Cardiac fibroblast (primary cell): ENCODE measurements at regions not wholly inside any gene's neighbourhood (a gene's known extent, or its start where the extent isn't known, plus 50 kb on each side); places are given as distances from the start of the nearest gene placed in this dataset.
"Not testable (repeated sequence)": the region's sequence is repeated elsewhere in the genome, so short reads cannot be mapped to it uniquely, and the experiment has no call there.

Source experiments
- DNase-seq, 2 donors: peaks; one replicate each; pipeline versions ENCODE4 v3.0.0 to v3.0.0-alpha.2; 2010; ENCODE audit warnings: low read depth in 2 of 2
- H3K4me3 ChIP-seq, 2 donors: replicated peaks in 1 of 2; 1 replicate in 1 of 2; 2 replicates in 1 of 2; pipeline ENCODE4 v1.5.1; 2011; ENCODE audit warnings: low read depth in 2 of 2, low read length in 2 of 2, mild to moderate bottlenecking in 2 of 2, moderate library complexity in 1 of 2
- CTCF ChIP-seq: IDR thresholded peaks from one replicate; pipeline ENCODE4 v1.5.1; 2011; ENCODE audit warnings: low read depth, mild to moderate bottlenecking, low read length, inconsistent platforms

DNA sequence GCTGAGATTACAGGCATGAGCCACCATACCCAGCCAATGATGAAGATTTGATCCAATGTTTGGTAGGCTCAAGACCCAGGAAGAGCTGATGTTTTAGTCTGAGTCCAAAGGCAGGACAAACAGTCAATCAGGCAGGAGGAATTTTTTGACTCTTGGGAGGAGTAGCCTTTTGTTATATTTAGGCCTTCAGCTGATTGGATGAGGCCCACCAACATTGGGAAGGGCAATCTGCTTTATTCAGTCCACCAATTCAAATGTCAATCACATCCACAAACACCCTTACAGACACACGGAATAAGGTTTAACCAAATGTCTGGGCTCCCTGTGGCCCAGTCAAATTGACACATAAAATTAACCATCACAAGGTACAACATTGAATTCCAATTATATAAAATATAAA, 61.9 kb upstream of the COX20 start:
- H3K4me3 ChIP-seq: no peak overlapping the region
- no peak for DNase-seq
- no peak for TF ChIP-seq CTCF

DNA sequence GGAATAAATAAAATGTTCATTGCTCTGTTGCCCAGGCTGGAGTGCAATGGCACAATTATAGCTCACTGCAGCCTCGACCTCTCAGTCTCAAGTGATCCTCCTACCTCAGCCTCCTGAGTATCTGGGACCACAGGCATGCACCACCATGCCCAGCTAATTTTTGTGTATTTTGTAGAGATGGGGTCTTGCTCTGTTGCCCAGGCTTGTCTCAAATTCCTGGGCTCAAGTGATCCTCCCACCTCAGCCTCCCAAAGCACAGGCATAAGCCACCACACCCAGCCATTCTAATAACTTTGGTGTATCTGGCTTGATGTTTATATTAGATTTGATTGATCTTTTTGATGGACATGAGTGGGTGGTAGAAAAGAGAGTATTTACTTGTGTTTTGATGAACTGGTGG, 58.7 kb upstream of the COX20 start:
- DNase-seq: not testable (repeated sequence)

GRCh38 chr1:244778344-244778743, 57.1 kb upstream of the COX20 start:
- no peak overlapping the region for H3K4me3 ChIP-seq
- DNase-seq: peak; percentile 44 to 86
- no peak for TF ChIP-seq CTCF

More for the DNA sequence above, 58.7 kb upstream of the COX20 start:
- not testable (repeated sequence) for H3K4me3 ChIP-seq

- H3K4me3 ChIP-seq: no peak overlapping the region
- peak in 1 of 2 donors; percentile 23 for DNase-seq
- no peak for TF ChIP-seq CTCF
These were observed 56.0 kb upstream of the COX20 start for GRCh38 chr1:244779410-244779809.

GRCh38 chr1:244780311-244780710, 55.1 kb upstream of the COX20 start:
- TF ChIP-seq CTCF: no peak
- H3K4me3 ChIP-seq: no peak overlapping the region
- DNase-seq: no peak

- TF ChIP-seq CTCF: no peak
- no peak overlapping the region for H3K4me3 ChIP-seq
- DNase-seq: no peak
These were observed 53.4 kb upstream of the COX20 start for GRCh38 chr1:244782056-244782455.

- DNase-seq: no peak
- no peak overlapping the region for H3K4me3 ChIP-seq
- TF ChIP-seq CTCF: no peak
These were observed 52.3 kb upstream of the COX20 start for GRCh38 chr1:244783138-244783537.
